C1 segment of cervical spinal cord (tissue), 14 donors: ENCODE measurements at regions not wholly inside any gene's neighbourhood (a gene's known extent, or its start where the extent isn't known, plus 50 kb on each side); places are given as distances from the start of the nearest gene placed in this dataset.

ENCODE experiments used
- DNase-seq, 14 donors: peaks; one replicate each; lab custom pipeline; 2025; lab: John Stamatoyannopoulos, UW

GRCh38 chr1:223486932-223487886 lies 94.0 kb downstream of the CCDC185 start:
- no peak for DNase-seq

GRCh38 chr1:223487887-223488259 lies 94.7 kb downstream of the CCDC185 start:
- DNase-seq: no peak

- DNase-seq: no peak
Measured at GRCh38 chr1:223489439-223489838, 96.2 kb downstream of the CCDC185 start.

- DNase-seq: no peak
Measured at GRCh38 chr1:223490256-223490655, 97.0 kb downstream of the CCDC185 start.
